GM18519 (cell line): ENCODE measurements at regions not wholly inside any gene's neighbourhood (a gene's known extent, or its start where the extent isn't known, plus 50 kb on each side); places are given as distances from the start of the nearest gene placed in this dataset.

ENCODE experiments used
- ATAC-seq: cut with Tn5 transposase; IDR thresholded peaks from one replicate; pipeline ENCODE4 v1.9.1; 2021; ENCODE audit warnings: mild to moderate bottlenecking, moderate library complexity; ENCODE audit not compliant: unreplicated experiment, low FRiP score

GRCh38 chr5:5626412-5626811 is 203.9 kb downstream of the ICE1 start:
- no peak for ATAC-seq

GRCh38 chr5:5625491-5625890 is 203.0 kb downstream of the ICE1 start:
- no peak for ATAC-seq

- ATAC-seq: no peak
Measured at GRCh38 chr5:5623397-5623796, 200.9 kb downstream of the ICE1 start.

GRCh38 chr5:5622806-5623205 is 200.3 kb downstream of the ICE1 start:
- ATAC-seq: no peak

GRCh38 chr5:5619546-5619945 is 197.1 kb downstream of the ICE1 start:
- no peak for ATAC-seq

GRCh38 chr5:5617024-5617423 is 194.5 kb downstream of the ICE1 start:
- ATAC-seq: no peak

- no peak for ATAC-seq
Measured at GRCh38 chr5:5616247-5616895, 193.9 kb downstream of the ICE1 start.

- ATAC-seq: no peak
Measured at GRCh38 chr5:5615569-5615968, 193.1 kb downstream of the ICE1 start.

GRCh38 chr5:5613261-5613990 is 190.9 kb downstream of the ICE1 start:
- ATAC-seq: no peak

GRCh38 chr5:5612096-5612495 is 189.6 kb downstream of the ICE1 start:
- ATAC-seq: no peak

GRCh38 chr5:5609935-5610334 is 187.5 kb downstream of the ICE1 start:
- ATAC-seq: no peak

- no peak for ATAC-seq
Measured at GRCh38 chr5:5605170-5605764, 182.8 kb downstream of the ICE1 start.

- ATAC-seq: no peak
Measured at GRCh38 chr5:5602554-5602953, 180.1 kb downstream of the ICE1 start.

- ATAC-seq: no peak
Measured at GRCh38 chr5:5598547-5599113, 176.2 kb downstream of the ICE1 start.

GRCh38 chr5:5593391-5593790 is 170.9 kb downstream of the ICE1 start:
- no peak for ATAC-seq

- no peak for ATAC-seq
Measured at GRCh38 chr5:5592541-5592940, 170.1 kb downstream of the ICE1 start.

GRCh38 chr5:5591567-5591966 is 169.1 kb downstream of the ICE1 start:
- ATAC-seq: no peak

- ATAC-seq: no peak
Measured at GRCh38 chr5:5589857-5590256, 167.4 kb downstream of the ICE1 start.

GRCh38 chr5:5588887-5589826 is 166.7 kb downstream of the ICE1 start:
- ATAC-seq: no peak

- ATAC-seq: no peak
Measured at GRCh38 chr5:5588386-5588785, 165.9 kb downstream of the ICE1 start.
